ENCODE measurements at regions not wholly inside any gene's neighbourhood (a gene's known extent, or its start where the extent isn't known, plus 50 kb on each side); places are given as distances from the start of the nearest gene placed in this dataset.
"Not testable (repeated sequence)": the region's sequence is repeated elsewhere in the genome, so short reads cannot be mapped to it uniquely, and the experiment has no call there.

DNA sequence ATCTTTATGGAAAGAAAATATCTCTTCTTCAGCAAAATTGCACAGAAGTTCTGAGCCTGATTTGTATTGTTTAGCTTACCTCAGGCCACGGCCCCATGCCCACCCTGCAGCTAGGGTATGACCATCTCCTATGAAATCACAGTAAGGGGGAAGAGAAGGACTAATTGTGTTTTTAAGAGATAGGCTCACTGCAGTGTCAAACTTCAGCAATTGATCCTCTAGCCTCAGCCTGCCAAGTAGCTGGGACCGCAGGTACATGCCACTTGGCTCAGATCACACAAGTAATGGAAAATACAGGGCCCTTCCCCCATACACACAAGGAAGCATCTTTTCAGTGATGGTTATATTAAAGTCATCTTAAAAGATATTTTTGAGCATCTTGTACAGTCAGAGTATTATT, 60.0 kb downstream of the DMAC1 start:
- TF ChIP-seq POLR2A (IDR thresholded peaks at IDR 0.05; ENCODE audit: low read depth, low read length): no peak
- DNase-seq (ENCODE audit: insufficient read length, low spot score) (no peak), FAIRE-seq (no peak)

DNA sequence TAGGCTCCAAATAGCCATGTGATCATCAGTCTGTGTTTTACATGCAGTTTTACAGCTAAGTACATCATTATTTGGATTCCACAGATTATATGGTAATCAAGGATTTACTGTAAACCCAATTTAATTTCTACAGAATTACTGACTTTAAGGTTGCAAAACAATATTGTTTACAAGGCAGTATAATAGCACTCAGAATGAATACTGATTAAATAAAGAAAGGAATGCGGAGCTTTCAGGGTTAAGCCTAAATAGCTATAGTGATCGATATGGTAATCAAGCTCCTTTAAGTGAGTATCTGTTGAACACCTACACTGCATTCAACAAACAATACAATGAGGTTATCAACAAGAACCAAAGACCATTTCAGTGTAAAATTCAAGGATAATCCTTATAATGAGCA, 64.3 kb downstream of the DMAC1 start:
- DNase-seq (ENCODE audit: insufficient read length, low spot score): no peak
- no peak for TF ChIP-seq POLR2A (IDR thresholded peaks at IDR 0.05; ENCODE audit: low read depth, low read length)
- FAIRE-seq: no peak

DNA sequence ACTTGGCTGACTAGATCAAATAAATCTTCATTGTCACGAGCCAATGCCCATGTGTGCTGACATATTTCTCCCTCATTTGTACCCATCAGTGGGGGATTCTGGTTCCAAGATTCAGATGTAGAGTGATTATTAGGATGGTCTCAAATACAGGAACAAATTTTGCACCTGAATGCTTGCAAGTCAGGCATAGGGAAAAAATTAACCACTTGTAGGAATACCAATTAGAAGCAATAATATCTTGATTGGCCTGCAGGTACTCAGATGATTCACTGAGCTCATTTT, 69.5 kb downstream of the DMAC1 start:
- DNase-seq (ENCODE audit: insufficient read length, low spot score) (no peak), FAIRE-seq (no peak)
- no peak for TF ChIP-seq POLR2A (IDR thresholded peaks at IDR 0.05; ENCODE audit: low read depth, low read length)

DNA sequence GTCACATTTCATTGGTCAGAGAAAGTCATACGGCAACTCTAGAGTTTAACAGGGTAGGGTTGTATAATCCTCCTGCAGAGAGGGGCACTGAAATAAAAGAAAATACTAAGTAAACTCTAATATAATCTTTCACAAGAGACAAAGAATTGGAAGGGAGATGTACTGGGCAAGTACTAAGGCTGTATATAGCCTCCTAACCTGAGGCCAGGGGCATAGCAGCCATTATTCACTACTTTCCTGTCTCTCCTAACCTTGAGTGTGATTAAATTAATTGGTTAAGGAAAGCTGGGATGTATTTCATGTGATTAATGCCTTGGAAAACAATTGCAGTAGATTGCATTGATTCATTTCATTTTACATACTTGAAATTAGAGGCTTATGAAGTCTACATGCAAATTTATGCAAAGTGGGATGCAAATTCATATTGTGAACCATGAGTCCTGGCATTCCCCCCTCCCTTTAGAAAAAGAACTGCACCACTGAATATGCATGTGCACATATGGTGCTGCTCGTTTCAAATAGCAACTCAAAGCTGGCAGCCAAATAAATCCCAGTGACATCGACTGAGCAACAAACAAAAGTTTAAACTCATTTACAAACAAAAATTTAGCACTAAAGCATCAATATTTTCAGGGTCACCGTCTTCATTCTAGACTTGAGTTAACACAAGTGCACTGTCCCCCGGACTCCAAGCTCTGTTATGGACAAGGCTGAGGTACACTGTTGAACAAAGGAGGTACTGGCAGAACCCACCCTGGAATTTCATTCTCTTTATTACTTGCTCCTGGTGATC, 70.0 kb downstream of the DMAC1 start:
- FAIRE-seq: no peak
- DNase-seq (ENCODE audit: insufficient read length, low spot score): no peak
- no peak for TF ChIP-seq POLR2A (IDR thresholded peaks at IDR 0.05; ENCODE audit: low read depth, low read length)

DNA sequence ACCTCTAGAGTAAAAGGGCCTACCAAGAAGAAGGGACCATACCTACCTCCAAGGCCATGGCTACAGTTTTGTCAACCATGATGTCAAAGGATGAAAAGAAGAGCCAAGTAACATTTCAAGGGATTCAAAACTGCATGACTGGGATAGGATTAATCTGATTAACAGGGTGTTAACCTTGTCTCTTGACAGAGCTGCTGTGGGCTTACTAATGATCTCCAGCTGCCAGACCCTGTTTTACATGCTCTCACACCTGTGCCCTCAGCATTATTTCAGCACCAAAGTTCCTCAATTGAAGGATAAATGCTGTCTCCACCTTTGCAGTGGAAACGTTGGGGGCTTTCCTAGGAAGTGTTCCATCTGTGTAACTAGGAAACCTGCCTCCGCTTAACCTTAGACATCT, 78.3 kb downstream of the DMAC1 start:
- DNase-seq (ENCODE audit: insufficient read length, low spot score) (no peak), FAIRE-seq (no peak)
- TF ChIP-seq POLR2A (IDR thresholded peaks at IDR 0.05; ENCODE audit: low read depth, low read length): no peak

DNA sequence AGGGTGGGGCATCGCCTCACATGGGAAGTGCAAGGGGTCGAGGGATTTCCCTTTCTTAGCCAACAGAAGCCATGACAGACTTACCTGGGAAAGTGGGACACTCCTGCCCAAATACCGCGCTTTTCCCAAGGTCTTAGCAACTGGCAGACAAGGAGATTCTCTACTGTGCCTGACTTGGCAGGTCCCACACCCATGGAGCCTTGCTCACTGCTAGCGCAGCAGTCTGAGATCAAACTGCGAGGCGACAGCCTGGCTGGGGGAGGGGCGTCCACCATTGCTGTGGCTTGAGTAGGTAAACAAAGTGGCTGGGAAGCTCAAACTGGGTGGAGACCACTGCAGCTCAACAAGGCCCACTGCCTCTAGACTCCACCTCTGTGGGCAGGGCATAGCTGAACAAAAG, 86.5 kb downstream of the DMAC1 start:
- not testable (repeated sequence) for DNase-seq (ENCODE audit: insufficient read length, low spot score); FAIRE-seq

DNA sequence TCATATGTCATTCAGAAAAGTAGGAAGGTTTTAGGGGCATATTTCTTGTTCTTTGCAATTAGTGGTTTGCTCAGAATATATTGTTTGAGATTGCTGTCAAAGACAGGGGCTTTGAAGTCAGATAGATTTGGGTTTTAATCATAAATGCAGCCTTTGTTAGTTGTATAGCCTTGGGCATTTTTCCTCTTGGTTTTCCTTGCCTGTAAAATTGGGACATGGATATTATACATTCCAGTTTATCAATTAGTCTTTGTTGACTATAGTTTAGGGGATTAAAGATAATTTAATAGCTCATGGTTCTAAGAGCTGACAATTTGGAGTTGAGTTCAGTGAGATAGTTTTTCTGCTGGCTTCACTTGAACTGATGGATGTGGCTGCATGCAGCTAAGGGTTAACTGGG, 88.9 kb downstream of the DMAC1 start:
- no peak for DNase-seq (ENCODE audit: insufficient read length, low spot score)
- no peak for FAIRE-seq
- TF ChIP-seq POLR2A (IDR thresholded peaks at IDR 0.05; ENCODE audit: low read depth, low read length): no peak

DNA sequence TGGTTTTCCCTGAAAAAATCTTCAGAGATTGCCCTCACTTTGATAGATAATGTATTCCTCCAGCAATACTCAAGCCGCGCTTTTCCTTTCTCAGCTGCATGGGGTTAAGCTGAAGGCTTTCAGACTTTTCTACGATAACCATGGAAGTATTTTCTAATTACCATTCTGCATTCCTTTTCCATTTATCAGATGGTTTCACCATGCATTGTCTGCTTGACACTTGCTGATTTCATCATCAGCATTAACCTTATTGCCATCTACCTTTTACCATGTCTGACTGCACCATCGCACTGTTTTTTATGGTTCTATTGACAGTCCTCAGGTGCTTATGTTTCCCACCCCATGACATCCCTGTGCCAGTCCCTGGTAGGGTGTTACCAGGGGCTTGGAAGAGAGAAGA, 91.6 kb downstream of the DMAC1 start:
- TF ChIP-seq POLR2A (IDR thresholded peaks at IDR 0.05; ENCODE audit: low read depth, low read length): no peak
- FAIRE-seq: no peak
- no peak for DNase-seq (ENCODE audit: insufficient read length, low spot score)

DNA sequence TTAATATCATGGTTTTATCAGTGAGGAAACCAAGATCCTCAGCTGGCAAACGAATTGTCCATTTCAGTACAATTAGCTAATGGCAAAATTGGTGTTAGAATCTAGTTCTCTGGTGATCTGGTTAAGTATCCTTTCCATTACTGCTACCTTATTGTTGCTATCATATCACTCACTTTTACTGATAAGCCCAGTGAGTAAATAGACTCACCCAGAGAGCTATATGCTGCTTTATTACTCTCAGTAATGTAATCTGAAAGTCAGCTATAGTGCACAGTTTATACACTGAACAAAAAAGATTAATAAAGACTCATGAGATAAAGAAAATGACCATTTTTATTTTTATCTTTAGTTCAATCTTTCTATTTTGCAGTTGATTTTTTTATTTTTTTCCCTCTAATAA, 95.0 kb downstream of the DMAC1 start:
- no peak for FAIRE-seq
- TF ChIP-seq POLR2A (IDR thresholded peaks at IDR 0.05; ENCODE audit: low read depth, low read length): no peak

DNA sequence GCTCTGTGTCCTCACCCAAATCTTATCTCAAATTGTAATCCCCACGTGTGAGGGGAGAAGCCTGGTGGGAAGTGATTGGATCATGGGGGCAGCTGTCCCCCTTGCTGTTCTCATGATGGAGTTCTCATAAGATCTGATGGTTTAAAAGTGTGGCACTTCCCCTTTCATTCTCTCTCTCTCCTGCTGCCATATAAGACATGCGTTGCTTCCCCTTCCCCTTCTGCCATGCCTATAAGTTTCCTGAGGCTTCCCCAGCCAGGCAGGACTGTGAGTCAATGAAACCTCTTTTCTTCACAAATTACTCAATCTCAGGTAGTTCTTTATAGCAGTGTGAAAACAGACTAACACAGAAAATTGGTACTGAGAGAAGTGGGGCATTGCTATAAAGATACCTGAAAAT, 107.7 kb downstream of the DMAC1 start:
- DNase-seq (ENCODE audit: insufficient read length, low spot score) (no peak), FAIRE-seq (no peak)
- TF ChIP-seq POLR2A (IDR thresholded peaks at IDR 0.05; ENCODE audit: low read depth, low read length): no peak

More for the DNA sequence above, 95.0 kb downstream of the DMAC1 start:
- DNase-seq (ENCODE audit: insufficient read length, low spot score): no peak

DNA sequence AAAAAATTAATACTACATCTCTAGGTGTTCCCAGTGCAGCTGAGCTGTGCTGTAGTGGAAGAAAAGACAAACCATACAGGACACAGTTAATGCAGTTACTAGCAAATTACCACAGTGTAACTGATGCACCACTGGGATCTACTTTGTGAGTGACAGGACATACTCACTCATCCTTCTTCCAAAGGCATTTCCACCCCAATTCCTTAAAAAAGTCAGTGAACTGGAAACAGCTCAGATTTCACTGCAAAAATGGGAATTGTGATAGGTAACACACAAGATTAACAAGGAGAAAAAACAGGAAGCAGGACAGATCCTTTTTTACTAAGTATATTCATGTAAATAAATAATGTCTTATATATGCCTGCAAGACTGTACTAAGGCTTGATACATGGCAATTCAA, 109.6 kb downstream of the DMAC1 start:
- no peak for FAIRE-seq
- TF ChIP-seq POLR2A (IDR thresholded peaks at IDR 0.05; ENCODE audit: low read depth, low read length): no peak
- no peak for DNase-seq (ENCODE audit: insufficient read length, low spot score)

DNA sequence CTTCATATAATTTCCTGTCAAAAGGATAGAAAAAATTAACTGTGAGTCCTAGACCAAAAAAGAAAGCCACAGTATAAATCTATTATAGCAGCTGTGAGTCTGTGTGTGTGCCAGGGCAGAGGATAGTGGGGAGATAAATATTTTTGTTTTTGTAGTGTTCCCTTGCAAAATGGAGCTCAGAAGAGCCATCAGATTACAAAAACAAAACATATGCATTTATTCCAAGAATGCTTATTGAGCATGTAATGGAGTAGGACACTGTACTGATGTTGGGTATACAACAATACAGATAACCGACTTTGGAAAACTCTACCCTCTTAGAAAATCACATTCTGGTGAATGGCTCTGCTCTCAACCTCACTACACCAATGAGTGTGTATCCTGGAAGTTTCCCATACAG, 111.0 kb downstream of the DMAC1 start:
- no peak for FAIRE-seq
- TF ChIP-seq POLR2A (IDR thresholded peaks at IDR 0.05; ENCODE audit: low read depth, low read length): no peak

DNA sequence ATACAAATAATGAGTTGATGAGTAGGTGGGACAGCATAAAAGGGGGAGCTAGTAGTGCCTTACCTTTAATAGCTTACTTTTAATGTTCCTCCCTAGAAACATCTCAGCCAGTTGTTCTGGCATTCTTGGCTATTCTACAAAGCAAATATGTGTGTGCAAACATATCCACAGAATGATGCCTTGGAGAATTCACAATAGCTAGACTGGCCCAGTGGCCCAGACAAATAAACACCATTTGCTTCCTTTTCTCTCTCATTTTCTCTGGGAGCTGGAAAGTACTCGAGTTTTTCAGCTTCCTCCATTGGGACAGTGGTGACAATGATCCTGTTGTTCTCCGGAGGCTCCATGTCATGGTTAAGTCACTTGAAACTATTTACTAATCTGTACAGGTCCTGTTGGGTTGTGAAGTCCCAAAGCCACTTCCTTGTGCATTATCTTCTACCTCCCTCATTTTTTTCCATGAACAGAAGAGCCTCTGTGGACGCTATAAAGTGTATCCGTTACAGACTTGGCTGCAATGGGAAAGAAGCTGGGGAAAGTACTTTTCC, 122.9 kb downstream of the DMAC1 start:
- DNase-seq (ENCODE audit: insufficient read length, low spot score): no peak
- no peak for TF ChIP-seq POLR2A (IDR thresholded peaks at IDR 0.05; ENCODE audit: low read depth, low read length)
- FAIRE-seq: no peak

More for the DNA sequence above, 111.0 kb downstream of the DMAC1 start:
- DNase-seq (ENCODE audit: insufficient read length, low spot score): no peak

DNA sequence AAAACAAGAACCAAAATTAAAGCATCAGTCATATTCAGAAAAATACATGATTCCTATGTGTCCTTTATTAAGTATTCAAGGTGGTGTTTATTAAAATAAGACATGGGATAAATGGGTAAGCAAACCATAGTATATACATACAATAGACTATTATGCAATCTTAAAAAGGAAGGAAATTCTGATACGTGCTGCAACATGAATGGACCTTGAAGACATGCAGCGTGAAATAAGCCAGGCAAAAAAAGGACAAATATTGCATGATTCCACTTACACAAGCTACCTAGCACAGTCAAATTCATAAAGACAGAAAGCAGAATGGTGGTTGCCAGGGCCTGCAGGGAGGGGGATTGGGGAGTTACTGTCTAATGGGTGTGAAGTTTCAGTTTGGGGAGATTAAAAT, 127.7 kb downstream of the DMAC1 start:
- DNase-seq (ENCODE audit: insufficient read length, low spot score): no peak
- no peak for TF ChIP-seq POLR2A (IDR thresholded peaks at IDR 0.05; ENCODE audit: low read depth, low read length)
- no peak for FAIRE-seq

DNA sequence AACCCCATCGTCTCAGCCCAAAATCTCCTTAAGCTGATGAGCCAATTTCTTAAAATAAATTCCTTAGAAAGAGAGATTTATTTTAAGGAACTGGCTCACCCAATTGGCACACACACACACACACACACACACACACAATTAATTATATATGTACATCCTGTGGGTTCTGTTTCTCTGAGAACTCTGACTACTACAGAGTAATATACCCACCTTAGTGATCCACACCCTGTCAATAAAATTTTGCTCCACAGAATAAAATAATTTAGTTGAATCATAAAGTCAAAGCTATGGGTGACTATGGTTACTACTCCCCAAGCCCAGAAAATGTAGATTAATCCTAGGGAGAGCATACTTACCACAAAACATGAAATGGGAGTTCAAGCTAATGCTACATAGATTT, 131.0 kb downstream of the DMAC1 start:
- no peak for TF ChIP-seq POLR2A (IDR thresholded peaks at IDR 0.05; ENCODE audit: low read depth, low read length)
- no peak for FAIRE-seq
- DNase-seq (ENCODE audit: insufficient read length, low spot score): no peak

DNA sequence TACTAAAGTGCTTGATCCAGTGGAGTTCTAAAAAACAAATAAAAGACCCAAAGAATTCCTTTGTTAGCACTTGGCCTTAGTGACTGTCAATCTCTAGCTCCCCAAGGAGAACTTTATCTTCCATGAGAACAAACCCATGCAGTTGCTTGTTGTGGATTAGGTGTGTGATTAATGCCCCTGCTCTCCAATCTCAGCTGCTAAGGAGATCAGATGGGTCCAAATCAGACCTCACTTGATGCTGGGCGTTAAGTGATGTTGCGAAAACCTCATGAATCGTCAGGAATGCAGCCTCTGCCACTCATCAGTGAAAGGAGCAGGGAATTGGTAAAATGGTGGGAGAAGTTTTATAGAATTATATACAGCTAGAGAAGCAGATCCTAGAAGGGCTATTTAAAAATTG, 133.7 kb downstream of the DMAC1 start:
- no peak for TF ChIP-seq POLR2A (IDR thresholded peaks at IDR 0.05; ENCODE audit: low read depth, low read length)
- DNase-seq (ENCODE audit: insufficient read length, low spot score) (no peak), FAIRE-seq (no peak)
